NCI-H1930 (cell line): ENCODE measurements at regions not wholly inside any gene's neighbourhood (a gene's known extent, or its start where the extent isn't known, plus 50 kb on each side); places are given as distances from the start of the nearest gene placed in this dataset.
"Not testable (repeated sequence)": the region's sequence is repeated elsewhere in the genome, so short reads cannot be mapped to it uniquely, and the experiment has no call there.

Experiments used
- DNase-seq, 2 experiments: peaks; one replicate each; lab custom pipeline; 2025; lab: John Stamatoyannopoulos, UW

DNA sequence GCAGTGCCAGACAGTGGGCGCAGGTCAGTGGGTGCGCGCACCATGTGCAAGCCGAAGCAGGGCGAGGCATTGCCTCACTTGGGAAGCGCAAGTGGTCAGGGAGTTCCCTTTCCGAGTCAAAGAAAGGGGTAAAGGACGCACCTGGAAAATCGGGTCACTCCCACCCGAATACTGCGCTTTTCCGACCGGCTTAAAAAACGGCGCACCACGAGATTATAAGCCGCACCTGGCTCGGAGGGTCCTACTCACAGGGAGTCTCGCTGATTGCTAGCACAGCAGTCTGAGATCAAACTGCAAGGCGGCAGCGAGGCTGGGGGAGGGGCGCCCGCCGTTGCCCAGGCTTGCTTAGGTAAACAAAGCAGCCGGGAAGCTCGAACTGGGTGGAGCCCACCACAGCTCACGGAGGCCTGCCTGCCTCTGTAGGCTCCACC is 77.9 kb downstream of the NR4A2 start:
- not testable (repeated sequence) for DNase-seq

DNA sequence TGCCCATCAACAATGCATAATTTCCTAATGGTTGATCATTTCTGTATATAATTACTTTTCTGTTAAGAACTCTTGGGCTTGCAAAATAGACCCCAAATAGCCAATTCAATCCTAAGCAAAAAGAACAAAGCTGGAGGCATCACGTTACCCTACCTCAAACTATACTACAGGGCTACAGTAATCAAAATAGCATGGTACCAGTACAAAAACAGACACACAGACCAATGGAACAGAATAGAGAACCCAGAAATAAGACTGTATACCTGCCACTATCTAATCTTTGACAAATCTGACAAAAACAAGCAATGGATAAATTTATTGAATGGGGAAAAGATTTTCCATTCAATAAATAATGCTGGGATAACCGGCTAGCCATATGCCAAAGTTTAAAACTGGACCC is 78.8 kb downstream of the NR4A2 start:
- no peak for DNase-seq

DNA sequence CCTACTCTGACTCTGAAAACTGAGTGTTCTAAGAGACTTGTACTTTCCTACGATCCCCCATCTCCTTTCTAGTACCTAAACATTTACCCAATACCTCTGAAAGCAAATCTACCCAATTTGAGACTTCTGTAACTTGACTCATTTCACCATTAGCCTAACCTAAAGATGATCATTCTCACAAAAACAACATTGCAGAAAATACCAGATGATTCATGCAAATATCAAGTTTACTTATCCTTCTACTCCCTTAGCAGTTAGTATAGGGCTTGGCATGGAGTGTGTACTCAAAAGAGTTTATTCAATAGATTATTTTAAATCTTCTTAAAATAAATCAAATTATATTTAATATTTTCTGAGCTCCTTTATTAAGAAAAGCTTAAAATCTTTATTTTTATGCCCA is 89.6 kb downstream of the NR4A2 start:
- no peak for DNase-seq

DNA sequence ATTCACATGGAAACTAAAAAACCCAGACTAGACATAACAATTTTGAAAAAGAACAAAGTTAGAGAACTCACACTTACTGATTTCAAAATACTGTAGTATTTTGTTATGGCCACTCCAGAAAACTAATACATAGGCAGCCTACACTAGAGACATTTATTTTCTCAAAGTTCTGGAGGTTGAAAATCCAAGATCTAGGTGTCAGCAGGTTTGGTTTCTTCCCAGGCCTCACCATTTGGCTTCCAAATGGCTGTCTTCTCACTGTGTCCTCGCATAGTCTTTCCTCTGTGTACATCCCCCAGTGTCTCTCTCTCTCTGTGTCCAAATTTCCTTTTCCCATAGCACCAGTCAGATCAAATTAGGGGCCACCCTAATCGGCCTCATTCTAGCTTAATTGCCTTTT is 95.0 kb downstream of the NR4A2 start:
- no peak for DNase-seq

DNA sequence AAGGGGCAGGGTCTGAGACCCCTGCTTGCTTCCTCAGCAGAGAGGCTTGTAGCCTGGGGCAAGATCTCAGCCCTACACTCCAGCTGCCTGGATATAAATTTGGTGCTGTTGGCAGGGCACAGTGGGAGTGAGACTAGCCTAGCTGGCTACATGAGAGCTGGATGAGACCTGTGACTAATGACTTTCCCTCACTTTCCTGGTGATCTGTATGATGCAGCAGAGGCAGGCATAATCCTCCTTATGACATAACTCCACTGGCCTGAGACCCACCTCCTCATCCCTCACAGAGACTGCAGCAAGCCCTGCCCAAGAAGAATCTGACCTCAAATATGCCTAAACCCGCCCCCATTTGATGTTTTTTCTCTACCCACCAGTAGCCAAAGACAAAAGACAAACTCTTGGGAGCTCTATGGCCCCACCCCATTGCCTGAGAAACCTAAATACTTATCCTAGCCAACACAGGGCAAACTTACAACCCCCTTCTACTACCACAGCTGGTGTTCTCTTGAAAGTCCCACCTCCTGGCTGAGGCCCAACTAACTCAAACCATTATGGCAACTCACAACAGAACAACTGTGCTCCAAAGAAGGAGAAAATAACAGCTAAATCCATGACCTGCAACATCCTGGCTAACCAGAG is 102.7 kb downstream of the NR4A2 start:
- no peak for DNase-seq

DNA sequence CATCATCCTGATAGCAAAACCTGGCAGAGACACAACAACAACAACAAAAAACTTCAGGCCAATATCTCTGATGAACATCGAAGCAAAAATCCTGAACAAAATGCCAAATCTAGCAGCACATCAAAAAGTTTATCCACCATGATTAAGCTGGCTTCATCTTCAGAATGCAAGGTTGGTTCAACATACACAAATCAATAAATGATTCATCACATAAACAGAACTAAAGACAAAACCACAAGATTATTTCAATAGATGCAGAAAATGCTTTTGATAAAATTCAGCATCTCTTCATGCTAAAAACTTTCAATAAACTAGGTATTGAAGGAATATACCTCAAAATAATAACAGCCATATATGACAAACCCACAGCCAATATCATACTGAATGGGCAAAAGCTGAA is 109.2 kb downstream of the NR4A2 start:
- DNase-seq: not testable (repeated sequence)

DNA sequence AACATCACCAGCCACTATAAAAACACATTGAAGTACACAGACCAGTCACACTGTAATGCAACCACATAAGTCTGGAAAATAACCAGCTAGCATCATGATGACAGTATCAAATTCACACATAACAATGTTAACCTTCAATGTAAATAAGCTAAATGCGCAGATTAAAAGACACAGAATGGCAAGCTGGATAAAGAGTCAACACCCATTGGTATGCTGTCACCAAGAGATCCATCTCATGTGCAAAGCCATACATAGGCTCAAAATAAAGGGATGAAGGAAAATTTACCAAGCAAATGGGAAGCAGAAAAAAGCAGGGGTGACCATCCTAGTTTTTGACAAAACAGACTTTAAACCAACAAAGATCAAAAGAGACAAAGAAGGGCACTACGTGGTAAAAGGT is 110.8 kb downstream of the NR4A2 start:
- DNase-seq: no peak

DNA sequence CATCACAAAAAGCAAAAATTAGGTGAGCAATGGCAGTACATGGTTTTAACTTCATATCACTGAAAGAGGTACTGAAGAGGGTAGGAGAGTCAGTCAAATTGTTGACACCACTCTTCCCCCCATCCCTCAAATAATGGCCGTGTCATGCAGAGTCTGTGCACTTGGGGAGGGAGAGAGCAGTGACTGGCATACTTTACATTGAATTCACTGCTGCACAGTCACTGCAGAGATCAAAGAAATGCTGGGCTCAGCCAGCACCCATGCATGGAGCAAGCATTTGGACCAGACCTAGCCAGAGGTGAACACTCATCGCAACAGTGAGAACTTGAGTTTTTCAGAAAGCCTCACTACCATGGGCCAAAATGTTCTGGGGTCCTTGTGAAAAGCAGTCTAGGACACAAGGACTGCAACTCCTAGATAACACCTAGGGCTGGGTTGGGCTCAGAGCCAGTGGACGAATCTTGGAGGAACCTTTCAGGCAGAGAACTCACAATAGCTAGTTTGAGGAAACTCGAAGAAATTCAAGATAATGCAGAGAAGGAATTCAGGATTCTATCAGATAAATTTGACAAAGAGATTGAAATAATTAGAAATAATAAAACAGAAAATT is 112.9 kb downstream of the NR4A2 start:
- no peak for DNase-seq

DNA sequence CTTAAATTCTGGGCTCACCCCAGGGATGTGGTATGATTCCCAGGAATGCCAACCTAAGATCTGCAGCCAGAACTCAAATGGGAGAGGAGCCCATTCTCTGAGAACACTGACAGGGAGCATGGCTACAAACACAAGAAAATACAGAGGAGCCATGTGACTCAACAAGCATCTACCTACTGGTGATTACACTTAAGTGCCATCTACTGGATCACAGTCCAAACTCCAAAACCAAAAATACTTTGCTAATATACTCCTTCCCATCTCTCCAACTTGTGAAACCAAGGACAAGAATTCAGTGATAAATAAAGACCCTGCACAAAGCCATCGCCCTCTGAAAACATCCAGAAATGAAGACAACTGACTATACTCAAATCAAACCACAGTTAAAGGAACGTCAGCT is 116.9 kb downstream of the NR4A2 start:
- no peak for DNase-seq

DNA sequence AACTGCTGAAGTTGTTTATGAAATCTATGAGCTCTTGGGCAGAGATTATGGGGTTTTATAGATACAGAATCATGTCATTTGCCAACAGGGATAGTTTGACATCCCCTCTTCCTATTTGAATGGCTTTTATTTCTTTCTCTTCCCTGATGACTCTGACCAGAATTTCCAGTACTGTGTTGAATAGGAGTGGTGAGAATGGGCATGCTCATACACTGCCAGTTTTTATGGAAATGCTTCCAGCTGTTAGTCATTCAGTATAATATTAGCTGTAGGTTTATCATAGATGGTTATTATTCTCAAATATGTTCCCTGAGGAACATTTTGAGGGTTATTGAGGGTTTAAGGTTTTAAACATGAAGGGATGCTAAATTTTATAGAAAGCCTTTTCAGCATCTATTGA is 121.2 kb downstream of the NR4A2 start:
- no peak for DNase-seq

DNA sequence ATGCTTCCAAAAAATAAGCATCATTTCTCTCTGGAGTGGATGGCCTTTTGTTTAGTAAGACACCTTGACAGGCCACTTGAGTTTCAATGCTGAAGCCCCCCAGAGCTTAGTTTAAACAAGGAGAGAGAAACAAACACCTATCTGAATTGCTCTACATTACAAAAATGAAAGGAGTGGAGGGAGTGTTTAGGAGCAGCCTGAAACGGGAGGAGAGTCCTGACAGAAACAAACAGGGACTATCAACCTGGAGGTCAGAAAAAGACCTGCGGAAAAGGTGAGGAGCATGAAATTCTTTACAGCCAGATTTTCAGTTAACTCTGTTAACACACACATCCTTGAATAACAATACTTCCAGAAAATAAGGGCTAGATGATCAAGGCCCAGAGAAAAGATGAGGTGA is 126.2 kb downstream of the NR4A2 start:
- DNase-seq: no peak

DNA sequence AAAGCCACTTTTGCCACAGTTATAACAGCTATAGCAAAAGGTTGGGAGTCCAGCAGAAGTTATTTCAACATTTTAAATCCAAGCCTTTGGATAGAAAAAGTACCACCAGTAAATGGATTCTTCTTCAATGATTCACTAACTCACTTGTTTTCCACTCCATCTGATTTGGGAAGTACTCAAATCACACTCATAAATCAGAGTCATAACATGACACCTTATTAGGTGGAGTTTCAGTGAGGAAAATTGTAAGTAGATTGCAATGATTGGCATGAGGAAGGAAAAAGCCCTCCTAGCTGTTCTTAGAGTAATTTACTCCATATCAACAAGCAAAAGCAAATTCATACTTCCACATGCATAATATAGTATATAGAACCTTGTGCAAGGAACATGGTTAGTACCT is 132.9 kb downstream of the NR4A2 start:
- DNase-seq: no peak

DNA sequence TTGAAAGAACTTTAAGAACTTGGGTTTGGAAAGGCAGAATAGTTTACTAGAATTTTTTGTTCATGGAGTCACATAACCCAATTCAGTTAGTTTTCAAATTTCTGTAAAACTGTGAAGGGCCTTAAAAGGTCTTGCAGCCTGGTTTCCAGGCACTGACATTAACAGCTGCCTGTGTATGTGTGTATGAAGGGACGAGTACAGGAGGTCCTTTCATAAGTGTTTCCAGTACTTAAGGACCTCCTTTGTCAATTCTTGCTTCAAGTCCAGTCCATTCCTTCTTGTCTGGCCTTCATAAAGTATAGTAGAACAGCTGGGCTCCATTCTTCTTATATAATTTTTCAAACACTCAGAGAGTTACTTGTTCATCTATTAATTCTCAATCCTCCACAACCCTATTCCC is 136.5 kb downstream of the NR4A2 start:
- no peak for DNase-seq

DNA sequence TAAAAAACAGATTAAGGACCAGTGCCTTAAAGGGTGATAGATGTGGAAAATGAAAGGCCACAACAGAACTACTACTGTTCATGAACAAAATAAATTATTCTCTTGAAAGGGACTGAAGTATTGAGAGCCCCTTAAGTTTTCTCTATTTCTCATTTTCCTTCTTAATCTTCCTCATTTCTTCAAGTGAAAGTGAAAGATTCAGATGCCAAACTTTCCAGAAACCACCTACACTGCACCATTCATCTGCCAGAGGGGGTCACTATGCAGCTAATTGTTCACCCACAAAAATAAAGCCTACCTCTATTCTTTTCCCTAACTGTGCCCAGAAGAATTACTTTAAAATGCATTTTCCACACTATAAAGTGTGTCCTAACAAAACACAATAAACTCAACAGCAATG is 140.1 kb downstream of the NR4A2 start:
- DNase-seq: no peak

DNA sequence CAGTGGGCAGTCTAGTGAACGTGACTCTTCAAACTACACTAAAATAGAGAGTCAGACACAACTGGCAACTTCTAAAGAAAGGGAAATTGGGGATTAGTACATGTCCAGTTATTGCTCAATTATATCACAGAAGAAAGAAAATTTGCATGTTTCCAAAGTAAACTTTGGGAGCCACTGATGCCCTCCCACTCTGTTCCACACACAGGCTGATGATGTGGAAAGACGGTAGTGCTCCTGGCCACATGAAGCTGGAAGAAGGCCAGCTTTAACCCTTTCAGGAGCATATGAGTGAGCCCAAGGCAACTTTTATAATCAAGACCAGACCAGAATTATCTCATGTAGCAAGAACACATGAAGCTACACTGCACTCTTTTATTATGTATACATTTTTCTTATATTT is 141.0 kb downstream of the NR4A2 start:
- no peak for DNase-seq

DNA sequence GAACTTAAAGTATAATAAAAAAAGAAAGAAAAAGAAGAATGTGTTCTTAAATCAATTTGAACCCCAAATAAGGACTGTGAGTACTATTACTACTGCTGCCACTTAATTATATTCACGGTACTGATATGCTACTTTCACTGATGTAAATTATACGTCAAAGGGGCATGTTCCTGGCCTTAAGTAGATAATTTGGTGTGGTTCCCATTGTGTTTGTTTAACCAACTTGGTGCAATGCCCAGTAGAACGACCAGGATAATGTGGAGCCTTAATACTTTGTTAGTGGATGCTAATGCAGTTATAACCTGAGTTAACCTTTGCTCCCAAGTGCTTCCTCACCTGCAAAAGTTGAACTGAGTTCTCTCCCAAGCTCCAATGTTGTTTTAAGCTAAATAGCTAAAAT is 142.0 kb downstream of the NR4A2 start:
- no peak for DNase-seq

DNA sequence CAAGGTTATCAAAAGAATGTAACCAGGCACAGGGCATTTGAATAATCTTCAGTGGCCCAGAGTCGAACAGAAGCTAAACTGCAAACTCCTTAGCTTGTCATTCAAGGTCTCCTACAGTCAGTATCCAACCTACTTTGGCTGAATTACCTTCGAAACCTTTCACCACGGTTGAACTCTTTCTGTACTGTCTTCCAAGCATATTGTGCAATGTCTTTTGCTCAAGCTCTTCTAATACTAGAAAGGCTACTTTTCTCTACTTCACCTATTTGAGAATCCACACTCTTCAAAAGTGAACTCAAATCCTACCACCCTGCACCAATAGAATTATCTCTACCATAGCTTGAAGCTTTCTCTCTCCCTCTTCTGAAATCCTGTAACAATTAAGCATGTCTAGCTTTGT is 142.9 kb downstream of the NR4A2 start:
- no peak for DNase-seq

DNA sequence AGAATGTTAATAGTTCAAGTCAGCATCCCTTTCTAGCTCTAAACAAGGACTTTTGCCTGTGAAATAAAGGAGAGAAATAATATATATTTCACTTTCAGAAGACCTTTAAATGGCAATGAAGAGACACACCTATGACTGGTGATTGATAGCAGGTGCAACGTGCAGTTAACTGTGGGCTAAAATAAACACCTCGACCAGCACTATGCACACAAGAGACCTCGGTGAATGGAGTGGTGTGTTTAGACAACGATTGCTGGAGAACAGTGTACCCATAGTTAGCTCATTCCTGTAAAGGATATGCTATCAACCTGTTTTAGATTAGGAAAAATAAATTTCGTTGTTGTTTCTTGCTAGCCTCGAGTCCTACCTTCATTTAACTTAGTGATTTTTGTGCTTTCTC is 143.4 kb downstream of the NR4A2 start:
- peak; percentile 9 to 48 for DNase-seq

DNA sequence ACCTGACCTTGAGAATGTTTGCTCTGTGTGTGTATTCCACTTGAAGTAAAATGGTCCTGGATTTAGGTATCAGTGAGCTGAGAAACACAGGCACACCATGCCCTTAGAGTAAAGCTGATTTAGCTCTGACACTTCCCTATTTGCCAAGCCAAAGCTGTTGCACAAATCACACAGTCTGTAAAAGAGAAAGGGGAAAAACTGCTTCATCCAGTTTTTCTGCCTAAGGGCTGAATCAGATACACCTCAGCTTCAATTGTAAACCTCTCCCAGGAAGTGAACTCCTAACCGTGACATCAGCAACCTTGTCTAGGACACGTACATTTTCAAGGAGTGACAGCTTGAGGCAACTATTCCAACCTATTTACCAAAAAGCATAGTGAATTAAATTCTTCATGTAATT is 150.4 kb downstream of the NR4A2 start:
- DNase-seq: no peak

DNA sequence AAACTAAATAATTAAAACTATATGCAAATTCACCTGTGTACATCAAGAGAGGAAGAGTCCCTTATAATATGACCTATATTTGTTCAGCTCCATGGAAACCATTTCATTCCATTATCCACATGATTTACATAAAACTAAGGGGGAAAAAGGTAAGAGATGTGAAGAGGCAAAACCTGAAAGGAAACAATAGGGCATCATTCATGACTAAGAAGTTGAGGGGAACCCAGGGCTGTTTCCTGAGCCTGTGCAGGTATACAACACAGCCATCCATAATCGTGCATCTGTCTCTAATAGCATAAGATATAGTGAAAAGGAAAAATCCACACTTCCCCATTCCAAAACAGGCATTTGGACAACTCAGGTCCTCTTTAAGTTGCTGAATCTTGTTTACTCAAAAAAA is 151.3 kb downstream of the NR4A2 start:
- no peak for DNase-seq

DNA sequence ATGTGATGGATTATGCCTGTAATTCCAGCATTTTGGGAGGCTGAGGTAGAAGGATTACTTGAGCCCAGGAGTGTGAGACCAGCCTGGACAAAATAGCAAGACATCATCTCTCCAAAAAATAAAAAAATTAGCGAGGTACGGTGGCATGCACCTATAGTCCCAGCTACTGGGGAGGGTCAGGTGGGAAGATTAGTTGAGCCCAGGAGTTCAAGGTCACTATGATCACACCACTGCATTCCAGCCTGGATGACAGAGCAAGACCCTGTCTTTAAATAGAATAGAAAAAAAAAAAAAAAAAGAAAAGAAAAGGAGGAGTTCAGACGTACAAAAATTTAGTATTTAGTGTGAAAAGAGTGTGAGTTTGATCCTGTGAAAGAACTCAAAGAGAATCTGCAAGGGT is 154.9 kb downstream of the NR4A2 start:
- no peak for DNase-seq

DNA sequence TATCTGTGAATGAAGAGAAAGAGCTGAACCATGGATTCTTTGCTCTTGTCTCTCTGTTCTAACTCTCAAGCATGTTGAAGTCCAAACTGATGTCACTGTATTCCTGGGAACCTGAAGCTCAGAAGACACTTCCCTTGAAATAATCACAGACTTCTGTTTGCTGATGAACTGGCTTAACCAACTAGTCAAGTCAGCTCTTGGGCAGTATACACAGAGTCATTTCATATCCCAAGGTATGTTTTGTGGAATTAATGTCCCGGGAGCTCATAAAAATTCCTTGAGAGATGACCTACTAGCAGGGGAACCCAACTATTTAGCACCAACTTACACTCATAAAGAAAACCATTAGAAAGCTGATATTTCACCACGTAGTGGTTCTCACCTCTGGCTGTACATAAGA is 156.6 kb downstream of the NR4A2 start:
- DNase-seq: no peak

DNA sequence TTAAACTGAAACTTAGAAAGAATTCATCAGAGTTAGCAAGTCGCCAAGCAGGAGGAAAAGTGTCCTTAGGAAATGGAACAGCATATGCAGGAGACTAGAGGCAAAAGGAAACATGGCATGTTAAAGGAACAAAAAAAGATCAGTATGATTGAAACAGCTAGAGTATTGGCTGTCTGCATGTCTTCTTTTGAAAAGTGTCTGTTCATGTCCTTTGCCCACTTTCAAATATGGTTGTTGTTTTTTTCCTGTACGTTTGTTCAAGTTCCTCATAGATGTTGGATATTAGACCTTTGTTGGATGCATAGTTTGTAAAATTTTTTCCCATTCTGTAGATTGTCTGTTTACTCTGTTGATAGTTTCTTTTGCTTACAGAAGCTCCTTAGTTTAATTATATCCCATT is 161.6 kb downstream of the NR4A2 start:
- no peak for DNase-seq

DNA sequence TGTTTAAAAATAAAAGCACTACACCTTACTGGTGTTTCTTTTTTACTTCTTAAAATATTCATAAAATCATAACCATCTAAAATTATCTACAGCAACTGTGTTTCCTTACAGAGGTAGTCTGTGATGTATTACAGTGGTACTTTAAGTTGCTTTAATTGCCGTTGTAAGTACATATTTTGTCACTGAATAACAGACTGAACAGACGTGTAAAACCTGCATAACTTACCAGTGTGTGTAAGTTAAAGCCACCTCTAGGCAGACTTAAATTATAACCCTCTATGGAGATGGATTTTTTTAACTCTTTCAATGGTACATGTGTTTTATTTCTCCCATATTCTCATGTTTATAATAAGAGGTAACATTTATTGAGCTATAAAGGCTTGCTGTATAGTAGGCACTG is 166.8 kb downstream of the NR4A2 start:
- DNase-seq: no peak
